Kidney glomerular epithelial cell (primary cell): ENCODE measurements at regions not wholly inside any gene's neighbourhood (a gene's known extent, or its start where the extent isn't known, plus 50 kb on each side); places are given as distances from the start of the nearest gene placed in this dataset.
"Not testable (repeated sequence)": the region's sequence is repeated elsewhere in the genome, so short reads cannot be mapped to it uniquely, and the experiment has no call there.

ENCODE experiments used
- DNase-seq: peaks from one replicate; lab custom pipeline; 2025; lab: John Stamatoyannopoulos, UW

GRCh38 chr6:85283436-85283835 lies 166.4 kb upstream of the NT5E start:
- DNase-seq, result no peak

- no peak for DNase-seq
Observed at GRCh38 chr6:85278466-85279035, 171.3 kb upstream of the NT5E start.

- not testable (repeated sequence) for DNase-seq
Observed at GRCh38 chr6:85276026-85276425, 173.9 kb upstream of the NT5E start.

GRCh38 chr6:85275338-85275985 lies 174.4 kb upstream of the NT5E start:
- DNase-seq, result no peak

GRCh38 chr6:85273870-85274269 lies 176.0 kb upstream of the NT5E start:
- DNase-seq, result no peak

- no peak for DNase-seq
Observed at GRCh38 chr6:85273046-85273445, 176.8 kb upstream of the NT5E start.

- no peak for DNase-seq
Observed at GRCh38 chr6:85272592-85272991, 177.3 kb upstream of the NT5E start.

GRCh38 chr6:85262621-85263020 lies 187.3 kb upstream of the NT5E start:
- DNase-seq, result no peak

- no peak for DNase-seq
Observed at GRCh38 chr6:85261271-85261670, 188.6 kb upstream of the NT5E start.

- no peak for DNase-seq
Observed at GRCh38 chr6:85255661-85256060, 194.2 kb upstream of the NT5E start.

GRCh38 chr6:85252552-85252951 lies 197.3 kb upstream of the NT5E start:
- DNase-seq, result no peak

- DNase-seq, result no peak
Observed at GRCh38 chr6:85252085-85252484, 197.8 kb upstream of the NT5E start.

- DNase-seq, result no peak
Observed at GRCh38 chr6:85251300-85251699, 198.6 kb upstream of the NT5E start.

- DNase-seq, result no peak
Observed at GRCh38 chr6:85250586-85251220, 199.2 kb upstream of the NT5E start.

- DNase-seq, result no peak
Observed at GRCh38 chr6:85245004-85245403, 204.9 kb upstream of the NT5E start.

- DNase-seq, result no peak
Observed at GRCh38 chr6:85241498-85242052, 208.3 kb upstream of the NT5E start.

GRCh38 chr6:85240787-85241385 lies 209.0 kb upstream of the NT5E start:
- peak; percentile 64 for DNase-seq

GRCh38 chr6:85237478-85237877 lies 212.4 kb upstream of the NT5E start:
- DNase-seq, result no peak

- DNase-seq, result no peak
Observed at GRCh38 chr6:85236636-85237035, 213.2 kb upstream of the NT5E start.

GRCh38 chr6:85227345-85227744 lies 222.5 kb upstream of the NT5E start:
- DNase-seq, result not testable (repeated sequence)

GRCh38 chr6:85212794-85213193 lies 237.1 kb upstream of the NT5E start:
- DNase-seq, result not testable (repeated sequence)

GRCh38 chr6:85195243-85195642 lies 254.6 kb upstream of the NT5E start:
- DNase-seq, result no peak

GRCh38 chr6:85193339-85193738 lies 256.5 kb upstream of the NT5E start:
- no peak for DNase-seq
